HEK293T (cell line): ENCODE measurements at regions not wholly inside any gene's neighbourhood (a gene's known extent, or its start where the extent isn't known, plus 50 kb on each side); places are given as distances from the start of the nearest gene placed in this dataset.
"Not testable (repeated sequence)": the region's sequence is repeated elsewhere in the genome, so short reads cannot be mapped to it uniquely, and the experiment has no call there.

Source experiments
- ARNT ChIP-seq: fragments of 450-650 bp; IDR thresholded peaks from 2 replicates; pipeline ENCODE4 v1.6.1; 2017; ENCODE audit warnings: mild to moderate bottlenecking
- ELF4 ChIP-seq: fragments of 450-650 bp; IDR thresholded peaks from 2 replicates; pipeline ENCODE4 v1.6.1; 2017; ENCODE audit warnings: antibody characterized with exemption
- FOXM1 ChIP-seq: fragments of 450-650 bp; IDR thresholded peaks from 2 replicates; pipeline ENCODE4 v1.6.1; 2017; ENCODE audit warnings: mild to moderate bottlenecking, borderline replicate concordance
- SP1 ChIP-seq: fragments of 450-650 bp; IDR thresholded peaks from 2 replicates; pipeline ENCODE4 v1.6.1; 2017
- SUZ12 ChIP-seq: fragments of 450-650 bp; IDR thresholded peaks from 2 replicates; pipeline ENCODE4 v1.6.1; 2016; ENCODE audit warnings: mild to moderate bottlenecking
- ZNF384 ChIP-seq: fragments of 450-650 bp; IDR thresholded peaks from 2 replicates; pipeline ENCODE4 v1.6.1; 2016

- not testable (repeated sequence) for TF ChIP-seq SP1, SUZ12, ELF4, ZNF384, ARNT, FOXM1
These were observed 811.6 kb downstream of the PCDH11X start for GRCh38 chrX:92590726-92591298.
